OCI-LY1 (cell line): ENCODE measurements at regions not wholly inside any gene's neighbourhood (a gene's known extent, or its start where the extent isn't known, plus 50 kb on each side); places are given as distances from the start of the nearest gene placed in this dataset.

Source experiments
- H2AFZ ChIP-seq: fragments of 200-600 bp; sonication (generic), shearing (Covaris generic); 2 replicates; pipeline ENCODE4 v1.6.0; 2014; ENCODE audit warnings: antibody characterized with exemption, mild to moderate bottlenecking, low read length
- H3F3A ChIP-seq: fragments of 200-600 bp; sonication (generic), shearing (Covaris generic); 2 replicates; pipeline ENCODE4 v1.6.0; 2014; ENCODE audit warnings: mild to moderate bottlenecking, antibody characterized with exemption, low read length, moderate library complexity; ENCODE audit not compliant: insufficient read depth
- H3K27ac ChIP-seq: fragments of 200-600 bp; sonication (generic); 2 replicates; pipeline ENCODE4 v1.5.1; 2014; ENCODE audit warnings: low read length, mixed run types, mild to moderate bottlenecking, low read depth; ENCODE audit not compliant: poor library complexity, severe bottlenecking
- H3K27me3 ChIP-seq: fragments of 200-600 bp; sonication (generic); 2 replicates; pipeline ENCODE4 v1.6.0; 2014; ENCODE audit warnings: antibody characterized with exemption, mild to moderate bottlenecking, low read length, moderate library complexity; ENCODE audit not compliant: insufficient read depth
- H3K36me3 ChIP-seq: fragments of 200-600 bp; sonication (generic); 2 replicates; pipeline ENCODE4 v1.6.1; 2014; ENCODE audit warnings: mild to moderate bottlenecking, antibody characterized with exemption, low read length, moderate library complexity, mixed read lengths; ENCODE audit not compliant: insufficient read depth
- H3K4me1 ChIP-seq: fragments of 200-600 bp; sonication (generic); 2 replicates; pipeline ENCODE4 v1.5.1; 2014; ENCODE audit warnings: mild to moderate bottlenecking, low read length, moderate library complexity; ENCODE audit not compliant: insufficient read depth, severe bottlenecking
- H3K4me2 ChIP-seq: fragments of 200-600 bp; sonication (generic), shearing (Covaris generic); 2 replicates; pipeline ENCODE4 v1.6.1; 2014; ENCODE audit warnings: low read length
- H3K4me3 ChIP-seq: fragments of 200-600 bp; sonication (generic); 2 replicates; pipeline ENCODE4 v1.5.1; 2014; ENCODE audit warnings: low read length, low read depth, mild to moderate bottlenecking, mixed read lengths; ENCODE audit not compliant: poor library complexity, severe bottlenecking
- H3K79me2 ChIP-seq: fragments of 200-600 bp; shearing (Covaris generic); 2 replicates; pipeline ENCODE4 v1.6.1; 2016; ENCODE audit warnings: mixed run types, low read length, mixed read lengths; ENCODE audit not compliant: insufficient read depth
- H3K9ac ChIP-seq: fragments of 200-600 bp; sonication (generic), shearing (Covaris generic); 2 replicates; pipeline ENCODE4 v1.6.1; 2014; ENCODE audit warnings: mild to moderate bottlenecking, low read length, mixed read lengths
- H3K9me2 ChIP-seq: fragments of 200-600 bp; sonication (generic), shearing (Covaris generic); 2 replicates; pipeline ENCODE4 v1.6.1; 2014; ENCODE audit warnings: low read depth, mild to moderate bottlenecking, low read length, mixed read lengths
- H3K9me3 ChIP-seq: fragments of 200-600 bp; shearing (Covaris generic); 2 replicates; pipeline ENCODE4 v1.6.1; 2014; ENCODE audit warnings: low read length, mixed read lengths
- H4K20me1 ChIP-seq: fragments of 200-600 bp; sonication (generic), shearing (Covaris generic); 2 replicates; pipeline ENCODE4 v1.6.0; 2016; ENCODE audit warnings: mild to moderate bottlenecking, low read length; ENCODE audit not compliant: insufficient read depth
- EZH2 ChIP-seq: fragments of 200-600 bp; sonication (generic), shearing (Covaris generic); IDR thresholded peaks from 2 replicates; pipeline ENCODE4 v1.8.0; 2017; ENCODE audit warnings: borderline replicate concordance, mixed run types, mild to moderate bottlenecking, antibody characterized with exemption, low read length, moderate library complexity, mixed read lengths
- TF ChIP-seq, protein P1 (sequence below): fragments of 200-600 bp; sonication (generic), shearing (Covaris generic); IDR thresholded peaks from 2 replicates; pipeline ENCODE4 v1.5.1; 2017; ENCODE audit warnings: mild to moderate bottlenecking, antibody characterized with exemption, low read length, moderate library complexity, mixed read lengths

DNA sequence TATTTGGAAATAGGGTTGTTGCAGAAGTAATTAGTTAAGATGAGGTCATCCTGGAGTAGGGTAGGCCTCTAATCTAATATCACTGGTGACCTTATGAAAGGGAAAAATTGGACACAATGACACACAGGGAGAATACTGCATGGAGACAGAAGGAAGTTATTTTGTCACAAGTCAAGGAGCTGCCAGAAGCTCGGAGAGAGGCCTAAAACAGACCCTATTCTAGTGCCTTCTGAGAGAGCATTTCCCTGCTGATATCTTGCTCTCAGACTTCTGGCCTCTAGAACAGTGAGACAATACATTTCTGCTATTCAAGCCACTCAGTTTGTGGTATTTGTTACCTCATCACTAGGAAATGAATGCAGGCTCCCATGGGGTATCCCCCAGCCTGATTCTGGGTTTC, 332.9 kb downstream of the CSNK1G3 start:
- H3K4me3 ChIP-seq = no peak overlapping the region
- no peak for TF ChIP-seq EZH2
- TF ChIP-seq, protein P1, sequence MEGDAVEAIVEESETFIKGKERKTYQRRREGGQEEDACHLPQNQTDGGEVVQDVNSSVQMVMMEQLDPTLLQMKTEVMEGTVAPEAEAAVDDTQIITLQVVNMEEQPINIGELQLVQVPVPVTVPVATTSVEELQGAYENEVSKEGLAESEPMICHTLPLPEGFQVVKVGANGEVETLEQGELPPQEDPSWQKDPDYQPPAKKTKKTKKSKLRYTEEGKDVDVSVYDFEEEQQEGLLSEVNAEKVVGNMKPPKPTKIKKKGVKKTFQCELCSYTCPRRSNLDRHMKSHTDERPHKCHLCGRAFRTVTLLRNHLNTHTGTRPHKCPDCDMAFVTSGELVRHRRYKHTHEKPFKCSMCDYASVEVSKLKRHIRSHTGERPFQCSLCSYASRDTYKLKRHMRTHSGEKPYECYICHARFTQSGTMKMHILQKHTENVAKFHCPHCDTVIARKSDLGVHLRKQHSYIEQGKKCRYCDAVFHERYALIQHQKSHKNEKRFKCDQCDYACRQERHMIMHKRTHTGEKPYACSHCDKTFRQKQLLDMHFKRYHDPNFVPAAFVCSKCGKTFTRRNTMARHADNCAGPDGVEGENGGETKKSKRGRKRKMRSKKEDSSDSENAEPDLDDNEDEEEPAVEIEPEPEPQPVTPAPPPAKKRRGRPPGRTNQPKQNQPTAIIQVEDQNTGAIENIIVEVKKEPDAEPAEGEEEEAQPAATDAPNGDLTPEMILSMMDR = no peak
- no peaks in the 10 kb centered on the region for H4K20me1 ChIP-seq
- H3K9me3 ChIP-seq = 0 out of 2 replicates have a peak, but pooled peaks cover 3% of the 10 kb centered on the region
- H3K36me3 ChIP-seq = no peaks in the 10 kb centered on the region
- no peaks in the 10 kb centered on the region for H3K79me2 ChIP-seq
- H3K9me2 ChIP-seq = no peaks in the 10 kb centered on the region
- H3K27ac ChIP-seq = no peak overlapping the region
- no peak overlapping the region for H3K9ac ChIP-seq
- H3K4me1 ChIP-seq = no peaks in the 10 kb centered on the region
- no peaks in the 10 kb centered on the region for H3F3A ChIP-seq
- no peak overlapping the region for H3K4me2 ChIP-seq
- H2AFZ ChIP-seq = no peak overlapping the region
- no peaks in the 10 kb centered on the region for H3K27me3 ChIP-seq

DNA sequence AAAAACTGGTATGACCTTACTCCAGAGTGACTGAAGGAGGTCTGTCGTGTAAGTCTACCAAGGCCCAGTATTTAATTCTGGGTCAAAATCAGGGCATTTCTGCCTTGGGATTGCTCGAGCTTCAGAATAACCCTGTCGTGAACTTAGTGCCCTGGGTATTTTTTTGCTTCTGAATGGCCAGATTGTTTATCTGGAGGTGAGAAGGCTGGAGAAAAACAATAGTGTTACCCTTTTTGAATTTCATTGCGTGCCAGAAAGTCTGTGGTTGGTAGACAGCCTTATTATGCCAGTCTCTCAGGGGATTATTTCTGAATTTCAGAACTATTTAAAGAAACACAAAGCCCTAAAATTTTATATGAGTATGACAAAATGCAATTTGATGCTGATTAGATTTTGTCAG, 323.4 kb downstream of the CSNK1G3 start:
- Histone ChIP-seq H3K4me2 (no peak overlapping the region), H3K9me3 (peaks cover 5% of the 10 kb centered on the region; the same call in 1 of the 2 replicates), H2AFZ (0 out of 2 replicates have a peak overlapping the region, but pooled peaks have one; percentile 12), H3K9me2 (no peaks in the 10 kb centered on the region), H3K4me1 (peaks cover 12% of the 10 kb centered on the region), H3K9ac (no peak overlapping the region), H3K36me3 (no peaks in the 10 kb centered on the region), H3K27ac (no peak overlapping the region), H3K4me3 (no peak overlapping the region), H3F3A (no peaks in the 10 kb centered on the region), H3K27me3 (no peaks in the 10 kb centered on the region), H4K20me1 (no peaks in the 10 kb centered on the region), H3K79me2 (no peaks in the 10 kb centered on the region)
- TF ChIP-seq, protein P1 = no peak

DNA sequence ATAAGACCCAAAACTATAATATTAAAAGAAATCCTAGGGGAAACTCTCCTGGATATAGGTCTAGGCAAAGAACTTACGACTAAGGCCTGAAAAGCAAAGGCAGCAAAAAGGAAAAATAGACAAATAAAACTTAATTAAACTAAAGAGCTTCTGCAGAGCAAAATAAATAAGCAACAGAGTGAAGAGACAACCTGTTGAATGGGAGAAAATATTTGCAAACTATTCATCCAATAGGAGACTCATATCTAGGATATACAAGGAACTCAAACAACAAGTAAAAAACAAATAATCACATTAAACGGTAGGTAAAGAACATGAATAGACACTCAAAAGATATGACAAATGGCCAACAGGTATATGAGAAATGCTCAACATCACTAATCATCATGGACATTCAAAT, 318.6 kb downstream of the CSNK1G3 start:
- H3K9ac ChIP-seq = no peak overlapping the region
- peaks cover 9% of the 10 kb centered on the region for H3K4me1 ChIP-seq
- peaks cover 15% of the 10 kb centered on the region; the same call in 1 of the 2 replicates for H3K9me3 ChIP-seq
- no peaks in the 10 kb centered on the region for H3K9me2 ChIP-seq
- no peak for TF ChIP-seq EZH2
- TF ChIP-seq, protein P1 = no peak
- no peaks in the 10 kb centered on the region for H3K36me3 ChIP-seq
- no peak overlapping the region for H3K27ac ChIP-seq
- no peaks in the 10 kb centered on the region for H3K79me2 ChIP-seq
- no peaks in the 10 kb centered on the region for H4K20me1 ChIP-seq
- H3F3A ChIP-seq = no peaks in the 10 kb centered on the region
- H2AFZ ChIP-seq = no peak overlapping the region
- H3K4me3 ChIP-seq = no peak overlapping the region
- no peak overlapping the region for H3K4me2 ChIP-seq
- no peaks in the 10 kb centered on the region for H3K27me3 ChIP-seq
